GM18870 (cell line): ENCODE measurements at regions not wholly inside any gene's neighbourhood (a gene's known extent, or its start where the extent isn't known, plus 50 kb on each side); places are given as distances from the start of the nearest gene placed in this dataset.

Experiments used
- ATAC-seq: cut with Tn5 transposase; IDR thresholded peaks from one replicate; pipeline ENCODE4 v1.9.1; 2021; ENCODE audit warnings: moderate library complexity; ENCODE audit not compliant: unreplicated experiment

GRCh38 chr12:42648061-42648460, 58.5 kb upstream of the PRICKLE1 start:
- no peak for ATAC-seq

- no peak for ATAC-seq
Observed at GRCh38 chr12:42643881-42644579, 54.5 kb upstream of the PRICKLE1 start.

DNA sequence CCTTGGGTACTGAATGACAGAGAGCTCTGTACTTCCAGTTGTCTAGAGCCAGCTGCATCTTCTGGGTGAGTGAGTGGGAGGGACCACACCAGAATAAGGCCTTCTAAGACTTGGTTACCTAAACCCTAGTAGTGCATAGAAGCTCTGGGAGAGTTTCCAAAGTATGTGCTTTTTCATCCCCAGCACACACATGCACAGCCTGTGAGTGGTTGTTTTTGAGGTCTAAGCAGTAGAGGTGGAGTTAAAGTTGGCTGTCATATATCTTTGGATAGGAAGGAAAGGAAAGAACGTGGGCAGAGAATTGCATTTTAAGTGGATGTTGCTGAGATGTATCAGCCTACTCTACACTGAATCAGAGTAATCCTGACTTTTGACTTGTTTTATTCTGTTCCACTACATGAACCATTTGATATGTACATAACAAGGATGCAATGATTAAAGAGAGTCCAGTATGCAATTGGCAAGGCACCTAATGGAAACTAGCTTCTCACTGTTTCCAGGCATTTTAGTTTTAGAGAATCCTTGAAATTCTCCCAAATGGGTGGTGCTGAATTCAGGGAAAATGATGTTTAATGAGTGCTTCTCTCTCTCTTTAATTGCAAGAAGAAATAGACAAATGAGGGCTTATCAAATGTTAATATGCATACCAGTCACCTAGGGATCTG, 51.8 kb upstream of the PRICKLE1 start:
- no peak for ATAC-seq

GRCh38 chr12:42640391-42640790, 50.8 kb upstream of the PRICKLE1 start:
- ATAC-seq = no peak

DNA sequence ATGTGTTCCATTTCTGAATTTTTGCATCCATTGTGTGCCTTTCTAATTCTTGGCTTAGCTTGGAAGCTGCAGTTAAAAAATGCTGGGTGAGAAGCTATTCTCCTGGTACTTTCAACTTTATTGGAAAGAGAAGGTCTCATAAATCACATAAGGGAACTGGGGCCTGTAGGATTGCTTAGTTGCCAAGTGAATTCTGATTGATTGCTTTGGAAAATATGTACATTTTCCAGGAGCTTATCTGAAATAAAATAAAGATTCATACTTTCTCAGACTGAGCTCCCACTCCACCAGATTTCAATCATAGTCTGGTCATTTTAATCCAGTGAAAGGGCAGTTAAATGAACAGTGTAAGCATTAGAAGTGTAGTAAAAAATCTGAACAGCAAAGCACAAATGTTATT, 50.0 kb upstream of the PRICKLE1 start:
- ATAC-seq = no peak
